NCI-H1105 treated with DMSO at 0.1 percent for 48 hours (cell line): ENCODE measurements at regions not wholly inside any gene's neighbourhood (a gene's known extent, or its start where the extent isn't known, plus 50 kb on each side); places are given as distances from the start of the nearest gene placed in this dataset.

ENCODE experiments used
- DNase-seq: peaks from one replicate; lab custom pipeline; 2025; lab: John Stamatoyannopoulos, UW

DNA sequence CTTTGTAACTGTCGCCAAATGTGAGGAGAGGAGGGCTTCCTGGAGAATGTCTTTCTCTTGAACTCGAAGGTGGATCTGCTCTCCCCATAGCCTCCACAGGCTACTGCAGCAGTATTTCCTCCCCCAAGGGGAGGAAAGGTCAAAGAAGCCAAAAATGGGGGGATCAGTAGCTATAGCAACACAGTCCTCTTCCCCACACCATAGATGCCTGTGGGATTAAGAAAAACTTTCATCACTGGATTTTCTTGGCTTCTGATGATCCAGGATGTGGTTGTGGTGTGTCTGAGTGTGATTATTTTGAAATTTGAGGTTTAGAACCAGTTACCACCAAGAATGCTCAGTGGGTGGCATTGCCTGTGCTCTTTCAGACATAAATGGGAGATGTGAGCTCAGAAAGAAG lies 140.1 kb upstream of the SPACA1 start:
- DNase-seq = no peak

DNA sequence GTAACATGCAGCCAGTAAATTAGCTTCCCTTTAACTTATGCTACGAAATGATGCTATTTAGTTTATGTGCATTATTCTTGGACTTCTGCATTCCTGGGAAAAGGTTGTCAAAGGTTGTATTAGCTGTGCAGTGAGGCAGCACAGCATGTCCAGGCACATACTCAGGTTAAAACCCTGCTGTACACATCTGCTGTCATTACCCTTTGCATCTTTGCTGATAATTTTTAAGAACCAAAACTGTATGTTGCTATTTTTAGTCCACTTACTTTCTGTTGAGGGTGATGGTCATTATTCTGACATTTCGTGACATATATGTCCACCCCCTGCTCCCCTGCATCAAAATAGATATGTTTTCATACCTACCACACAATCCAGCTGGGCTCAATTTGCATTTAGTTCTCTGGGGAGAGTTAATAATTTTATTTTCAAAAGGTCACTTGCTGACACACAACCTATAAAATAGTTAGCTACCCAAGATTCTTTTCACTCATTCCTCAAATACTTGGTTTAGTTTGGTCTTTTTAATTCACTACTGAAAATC lies 142.5 kb upstream of the SPACA1 start:
- no peak for DNase-seq

DNA sequence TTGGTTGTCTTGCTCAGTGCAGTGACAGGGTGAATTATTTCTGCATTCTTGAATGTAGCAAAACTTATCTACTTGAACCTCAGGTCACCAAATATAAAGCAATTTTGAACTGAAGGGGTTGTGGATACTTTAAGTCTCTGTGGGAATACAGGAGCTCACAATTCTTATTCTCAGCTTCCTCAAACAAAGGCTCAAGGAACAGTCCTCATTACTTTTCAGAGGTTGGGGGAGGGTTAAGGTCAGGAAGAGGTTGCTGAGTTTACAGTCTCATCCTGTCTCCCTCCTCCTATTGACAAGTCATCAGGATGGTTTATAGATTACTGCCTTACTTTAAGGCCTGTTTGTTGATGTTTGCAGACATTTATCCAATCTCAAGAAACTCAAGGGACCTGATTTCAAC lies 143.6 kb upstream of the SPACA1 start:
- no peak for DNase-seq

DNA sequence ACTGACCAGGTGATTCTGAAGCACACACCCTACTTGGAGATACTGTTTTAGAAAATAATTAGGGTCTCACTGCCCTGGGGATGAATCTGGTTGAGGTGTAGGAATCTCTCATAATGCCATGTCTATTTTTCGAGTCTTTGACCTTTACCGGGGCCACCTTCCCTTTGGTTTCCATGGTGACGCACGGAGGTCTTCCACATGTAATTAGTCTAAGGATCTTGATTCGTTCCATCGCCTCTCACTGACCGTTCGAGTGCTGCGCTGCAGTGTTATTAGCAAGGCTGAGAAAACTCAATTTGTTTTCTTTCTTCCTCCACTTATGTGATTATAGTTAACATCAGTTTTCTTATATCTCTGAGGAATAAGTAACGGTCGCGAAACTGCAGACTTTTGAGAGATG lies 144.3 kb upstream of the SPACA1 start:
- no peak for DNase-seq

GRCh38 chr6:87902383-87902782 lies 145.3 kb upstream of the SPACA1 start:
- no peak for DNase-seq

DNA sequence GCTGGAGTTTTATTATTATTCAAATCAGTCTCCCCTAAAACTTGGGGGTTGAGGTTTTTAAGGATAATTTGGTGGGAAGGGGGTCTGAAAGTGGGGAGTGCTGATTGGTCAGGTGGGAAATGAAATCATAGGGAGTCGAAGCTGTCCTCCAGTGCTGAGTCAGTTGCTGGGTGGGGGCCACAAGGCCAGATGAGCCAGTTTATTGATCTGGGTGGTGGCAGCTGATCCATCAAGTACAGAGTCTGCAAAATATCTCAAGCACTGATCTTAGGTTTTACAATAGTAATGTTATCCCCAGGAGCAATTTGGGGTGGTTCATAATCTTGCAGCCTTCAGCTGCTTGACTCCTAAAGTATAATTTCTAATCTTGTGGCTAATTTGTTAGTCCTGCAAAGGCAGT lies 146.0 kb upstream of the SPACA1 start:
- DNase-seq = no peak

- DNase-seq = no peak
Measured at GRCh38 chr6:87900160-87900698, 147.4 kb upstream of the SPACA1 start.

GRCh38 chr6:87899499-87900147 lies 148.0 kb upstream of the SPACA1 start:
- no peak for DNase-seq

DNA sequence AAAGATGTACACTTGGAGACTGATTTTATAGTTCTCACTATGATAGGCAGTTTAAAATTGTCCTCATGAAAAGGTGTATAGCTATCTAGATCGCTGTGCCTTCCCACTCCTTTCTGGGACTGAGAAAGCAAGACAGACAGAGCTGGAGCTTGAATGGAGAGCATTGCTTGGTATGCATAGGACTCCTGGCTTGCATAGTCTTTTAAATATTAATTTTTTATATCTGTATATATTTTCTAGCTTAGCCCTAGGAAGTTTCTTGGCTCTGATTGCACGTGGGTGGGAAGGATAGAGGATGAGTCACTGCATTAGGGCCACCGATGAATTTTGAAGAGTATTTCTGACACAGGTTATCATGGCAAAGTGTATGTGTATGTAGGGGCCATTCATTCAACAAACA lies 150.0 kb upstream of the SPACA1 start:
- no peak for DNase-seq

DNA sequence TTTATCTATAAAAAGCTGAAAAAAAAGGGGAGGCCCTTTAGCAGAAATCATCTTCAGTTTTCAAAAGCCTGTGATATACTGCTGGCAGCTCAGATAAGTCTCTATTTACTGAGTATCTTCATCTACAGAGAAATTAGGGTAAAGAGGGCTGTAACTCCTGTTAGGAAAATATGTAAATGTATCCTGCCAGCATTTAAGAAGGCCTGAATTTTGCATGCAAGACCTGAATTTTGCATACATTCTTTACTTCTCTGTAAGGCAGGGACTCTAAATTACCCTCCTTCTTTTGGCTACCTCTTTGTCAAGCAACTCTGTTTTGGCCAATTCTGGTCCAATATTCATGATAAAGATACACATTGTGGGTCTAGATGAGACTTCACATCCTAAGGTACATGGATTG lies 150.6 kb upstream of the SPACA1 start:
- DNase-seq = no peak

GRCh38 chr6:87887266-87887665 lies 160.4 kb upstream of the SPACA1 start:
- no peak for DNase-seq

- no peak for DNase-seq
Measured at GRCh38 chr6:87884203-87884602, 163.4 kb upstream of the SPACA1 start.

- DNase-seq = no peak
Measured at GRCh38 chr6:87881342-87881895, 166.2 kb upstream of the SPACA1 start.

DNA sequence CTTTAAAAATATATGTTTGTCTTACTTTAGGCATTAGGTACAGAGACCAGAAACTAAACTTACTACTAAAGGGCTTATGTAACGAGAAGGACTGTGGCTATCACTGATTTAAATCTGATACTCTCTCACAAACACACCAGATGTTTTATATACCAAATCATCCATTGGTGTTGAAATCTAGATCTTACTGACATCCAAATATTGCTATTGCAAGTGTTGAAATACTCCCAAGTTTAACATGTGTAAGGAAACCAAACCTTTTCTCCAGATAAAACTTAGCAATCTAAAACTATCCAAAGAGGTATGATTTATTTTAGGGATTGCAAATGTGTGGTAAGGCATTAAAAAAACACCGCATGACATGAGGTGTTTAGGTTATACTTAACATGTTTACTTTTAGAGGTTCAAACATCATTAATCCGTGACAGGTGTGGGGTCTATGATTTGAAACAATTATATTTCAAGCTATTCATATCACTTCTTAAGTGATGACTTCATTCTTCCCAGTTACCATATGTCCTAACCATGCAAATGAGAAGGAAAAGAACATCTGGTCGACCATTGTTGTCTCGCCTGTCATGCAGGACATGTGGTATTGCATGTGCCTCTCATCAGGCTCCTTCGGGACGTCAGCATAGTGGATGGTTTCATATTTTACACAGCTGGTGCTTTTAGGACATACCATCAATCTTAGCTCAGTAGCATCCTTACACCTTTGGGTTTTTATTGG lies 168.3 kb upstream of the SPACA1 start:
- DNase-seq = no peak

- DNase-seq = no peak
Measured at GRCh38 chr6:87875781-87876180, 171.9 kb upstream of the SPACA1 start.

GRCh38 chr6:87873556-87873955 lies 171.5 kb upstream of the AKIRIN2 start:
- DNase-seq = no peak

- no peak for DNase-seq
Measured at GRCh38 chr6:87870556-87870955, 168.5 kb upstream of the AKIRIN2 start.

GRCh38 chr6:87869064-87869905 lies 167.3 kb upstream of the AKIRIN2 start:
- no peak for DNase-seq

DNA sequence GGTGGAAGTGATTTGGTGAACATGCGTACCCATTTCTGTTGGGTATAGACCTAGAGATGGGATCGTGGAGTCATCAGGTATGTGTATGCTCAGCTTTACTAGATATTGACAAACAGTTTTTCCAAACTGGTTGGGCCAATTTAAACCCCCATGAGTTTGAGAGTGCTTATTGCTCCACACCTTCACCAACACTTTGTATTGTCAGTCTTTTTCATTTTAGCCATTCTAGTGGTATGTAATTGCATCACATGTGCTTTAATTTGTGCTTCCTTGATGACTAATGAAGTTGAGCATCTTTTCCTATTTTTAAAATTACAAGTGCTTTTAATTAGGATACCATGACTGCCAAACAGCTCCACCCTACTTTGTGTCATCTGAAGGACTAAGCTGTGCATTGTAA lies 158.9 kb upstream of the AKIRIN2 start:
- DNase-seq = no peak

- no peak for DNase-seq
Measured at GRCh38 chr6:87858440-87858839, 156.4 kb upstream of the AKIRIN2 start.

- no peak for DNase-seq
Measured at GRCh38 chr6:87851674-87852299, 149.8 kb upstream of the AKIRIN2 start.

- DNase-seq = no peak
Measured at GRCh38 chr6:87848616-87849015, 146.6 kb upstream of the AKIRIN2 start.
